GM10248 (cell line): ENCODE measurements at regions not wholly inside any gene's neighbourhood (a gene's known extent, or its start where the extent isn't known, plus 50 kb on each side); places are given as distances from the start of the nearest gene placed in this dataset.

Experiments
- CTCF ChIA-PET: fragments of 300-600 bp; sonication (Branson Sonifier 250); formaldehyde crosslinking; extraction: SDS; loops from one replicate; lab custom pipeline; 2021; ENCODE audit warnings: antibody characterized with exemption; lab: Yijun Ruan, JAX
- POLR2A ChIA-PET: fragments of 350-650 bp; sonication (Branson Sonifier 250); formaldehyde crosslinking; extraction: SDS; loops from one replicate; lab custom pipeline; 2020; ENCODE audit warnings: antibody characterized with exemption; lab: Yijun Ruan, JAX
- DNase-seq: peaks from one replicate; pipeline ENCODE4 v3.0.0; 2012; ENCODE audit errors: extremely low spot score
- CTCF ChIP-seq: IDR thresholded peaks from 2 replicates; pipeline ENCODE4 v1.5.1; 2012; ENCODE audit warnings: mild to moderate bottlenecking, low read depth; ENCODE audit errors: extremely low read depth, missing control alignments, control extremely low read depth

GRCh38 chr1:84755216-84755615 is 65.0 kb upstream of the SSX2IP start:
- no peak for TF ChIP-seq CTCF
- ChIA-PET POLR2A (no interaction called here), CTCF (interaction anchor here (1.0 to 4.3 kb wide), 6 partner anchors 12 to 321 kb away, joined by 3 to 31 read pairs (median 12); no protein-coding TSS in a partner anchor)
- DNase-seq: no peak

GRCh38 chr1:84754386-84754703 is 64.1 kb upstream of the SSX2IP start:
- DNase-seq: no peak
- ChIA-PET POLR2A (no interaction called here), CTCF (interaction anchor here (0.7 to 4.3 kb wide), 27 partner anchors 9 to 824 kb away, joined by 3 to 31 read pairs (median 5); partner anchors contain the start of gene BCL10)
- TF ChIP-seq CTCF: no peak

GRCh38 chr1:84753516-84754385 is 63.5 kb upstream of the SSX2IP start:
- peak; percentile 78 for DNase-seq
- TF ChIP-seq CTCF: peak; percentile 95
- ChIA-PET CTCF (interaction anchor here (0.6 to 4.3 kb wide), 47 partner anchors 9 to 845 kb away, joined by 3 to 31 read pairs (median 4); partner anchors contain the start of genes BCL10 and PRKACB), POLR2A (no interaction called here)

GRCh38 chr1:84750110-84750730 is 60.0 kb upstream of the SSX2IP start:
- POLR2A ChIA-PET: no interaction called here
- CTCF ChIA-PET: interaction anchor here (1.3 to 1.9 kb wide), 4 partner anchors 8 to 26 kb away, joined by 4 to 7 read pairs (median 6); no protein-coding TSS in a partner anchor
- DNase-seq: no peak
- TF ChIP-seq CTCF: no peak

GRCh38 chr1:84749427-84749826 is 59.2 kb upstream of the SSX2IP start:
- TF ChIP-seq CTCF: no peak
- POLR2A ChIA-PET: no interaction called here
- no peak for DNase-seq
- CTCF ChIA-PET: interaction anchor here (1.0 to 1.8 kb wide), 3 partner anchors 9 to 307 kb away, joined by 3 to 7 read pairs (median 4); no protein-coding TSS in a partner anchor

GRCh38 chr1:84748364-84748763 is 58.1 kb upstream of the SSX2IP start:
- TF ChIP-seq CTCF: no peak
- no peak for DNase-seq
- POLR2A ChIA-PET: no interaction called here
- CTCF ChIA-PET: interaction anchor here (0.6 to 2.0 kb wide), 5 partner anchors 11 to 306 kb away, joined by 3 to 7 read pairs (median 4); no protein-coding TSS in a partner anchor
